Loucy (cell line): ENCODE measurements at regions not wholly inside any gene's neighbourhood (a gene's known extent, or its start where the extent isn't known, plus 50 kb on each side); places are given as distances from the start of the nearest gene placed in this dataset.

Source experiments
- EZH2phosphoT487 ChIP-seq: fragments of 200-600 bp; IDR thresholded peaks from 2 replicates; pipeline ENCODE4 v1.6.1; 2018; ENCODE audit warnings: antibody characterized with exemption, mild to moderate bottlenecking, moderate library complexity, borderline replicate concordance
- TF ChIP-seq, protein P1 (sequence below): fragments of 200-600 bp; sonication (generic); conservative IDR thresholded peaks from 2 replicates; pipeline ENCODE4 v1.5.1; 2014; ENCODE audit warnings: mild to moderate bottlenecking, antibody characterized with exemption, low read length

DNA sequence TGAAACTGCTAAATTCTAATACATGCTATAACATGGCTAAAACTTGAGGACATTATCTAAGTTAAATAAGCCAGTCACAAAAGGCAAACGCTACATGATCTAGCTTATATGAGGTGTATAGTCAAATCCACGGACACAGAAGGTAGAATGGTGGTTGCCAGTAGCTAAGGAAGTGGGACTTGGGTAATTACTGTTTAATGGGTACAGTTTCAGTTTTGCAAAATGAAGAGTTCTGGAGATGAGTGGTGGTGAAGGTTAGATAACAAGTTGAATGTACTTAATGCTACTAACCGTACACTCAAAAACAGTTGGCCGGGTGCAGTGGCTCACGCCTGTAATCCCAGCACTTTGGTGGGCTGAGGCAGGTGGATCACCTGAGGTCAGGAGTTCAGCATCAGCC is 644.5 kb upstream of the DIPK2B start:
- TF ChIP-seq, protein P1, sequence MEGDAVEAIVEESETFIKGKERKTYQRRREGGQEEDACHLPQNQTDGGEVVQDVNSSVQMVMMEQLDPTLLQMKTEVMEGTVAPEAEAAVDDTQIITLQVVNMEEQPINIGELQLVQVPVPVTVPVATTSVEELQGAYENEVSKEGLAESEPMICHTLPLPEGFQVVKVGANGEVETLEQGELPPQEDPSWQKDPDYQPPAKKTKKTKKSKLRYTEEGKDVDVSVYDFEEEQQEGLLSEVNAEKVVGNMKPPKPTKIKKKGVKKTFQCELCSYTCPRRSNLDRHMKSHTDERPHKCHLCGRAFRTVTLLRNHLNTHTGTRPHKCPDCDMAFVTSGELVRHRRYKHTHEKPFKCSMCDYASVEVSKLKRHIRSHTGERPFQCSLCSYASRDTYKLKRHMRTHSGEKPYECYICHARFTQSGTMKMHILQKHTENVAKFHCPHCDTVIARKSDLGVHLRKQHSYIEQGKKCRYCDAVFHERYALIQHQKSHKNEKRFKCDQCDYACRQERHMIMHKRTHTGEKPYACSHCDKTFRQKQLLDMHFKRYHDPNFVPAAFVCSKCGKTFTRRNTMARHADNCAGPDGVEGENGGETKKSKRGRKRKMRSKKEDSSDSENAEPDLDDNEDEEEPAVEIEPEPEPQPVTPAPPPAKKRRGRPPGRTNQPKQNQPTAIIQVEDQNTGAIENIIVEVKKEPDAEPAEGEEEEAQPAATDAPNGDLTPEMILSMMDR: no peak
- no peak for TF ChIP-seq EZH2phosphoT487
